HG03520 (cell line): ENCODE measurements at regions not wholly inside any gene's neighbourhood (a gene's known extent, or its start where the extent isn't known, plus 50 kb on each side); places are given as distances from the start of the nearest gene placed in this dataset.

Experiments
- ATAC-seq: cut with Tn5 transposase; IDR thresholded peaks from one replicate; pipeline ENCODE4 v1.9.1; 2021; ENCODE audit warnings: mild to moderate bottlenecking, moderate library complexity; ENCODE audit not compliant: unreplicated experiment

DNA sequence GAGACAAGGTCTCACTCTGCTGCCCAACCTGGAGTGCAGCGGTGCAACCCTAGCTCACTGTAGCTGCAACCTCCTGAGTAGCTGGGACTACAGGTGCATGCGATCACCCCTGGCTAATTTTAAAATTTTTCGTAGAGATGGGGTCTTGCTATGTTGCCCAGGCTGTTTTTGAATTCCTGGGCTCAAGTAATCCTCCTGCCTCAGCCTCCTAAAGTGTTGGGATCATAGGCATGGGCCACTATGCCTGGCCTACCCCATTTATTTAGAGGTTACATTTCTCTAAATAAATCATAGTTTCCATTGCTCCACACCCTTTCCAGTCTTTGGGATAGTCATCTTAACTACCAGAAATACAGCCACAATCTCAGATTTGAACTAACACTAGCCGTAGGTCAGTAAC, 134.7 kb upstream of the CITED2 start:
- ATAC-seq: no peak

DNA sequence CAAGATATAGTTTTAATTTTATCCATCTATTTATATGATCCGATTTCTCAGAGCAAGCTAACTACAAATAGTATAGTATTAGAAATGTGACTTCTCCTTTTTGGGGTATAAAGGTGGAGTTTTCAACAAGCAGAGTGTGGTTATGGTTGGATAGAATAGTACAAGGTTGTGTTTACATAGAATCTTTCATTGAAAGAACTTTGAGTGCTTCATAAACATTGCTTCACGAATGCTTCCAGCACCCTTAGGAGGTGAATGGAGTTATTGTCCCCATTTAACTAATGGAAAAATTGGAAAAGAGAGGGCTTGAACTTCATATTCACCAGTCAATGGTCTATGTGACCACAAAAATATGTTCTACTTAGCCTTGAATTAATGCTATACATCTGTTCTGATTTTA, 134.1 kb upstream of the CITED2 start:
- ATAC-seq: no peak

DNA sequence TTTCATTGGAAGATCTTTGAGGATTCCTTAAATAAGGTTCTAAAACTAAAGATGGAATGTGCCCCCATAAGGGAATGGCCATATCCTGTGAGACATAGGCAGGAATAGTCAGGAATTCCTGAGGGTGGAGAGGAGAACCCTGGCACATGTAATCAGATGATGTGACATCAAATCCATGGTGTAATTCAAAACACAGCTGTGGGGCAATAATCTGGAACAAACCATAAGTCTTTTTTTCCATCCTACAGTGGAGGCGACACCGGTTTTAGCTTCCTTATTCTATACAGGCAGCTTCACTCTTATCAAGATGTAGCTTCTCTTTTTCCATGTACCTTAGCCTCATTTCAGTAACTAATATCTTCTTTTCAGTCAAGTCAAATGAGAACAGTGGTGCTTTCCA, 133.6 kb upstream of the CITED2 start:
- ATAC-seq: no peak

DNA sequence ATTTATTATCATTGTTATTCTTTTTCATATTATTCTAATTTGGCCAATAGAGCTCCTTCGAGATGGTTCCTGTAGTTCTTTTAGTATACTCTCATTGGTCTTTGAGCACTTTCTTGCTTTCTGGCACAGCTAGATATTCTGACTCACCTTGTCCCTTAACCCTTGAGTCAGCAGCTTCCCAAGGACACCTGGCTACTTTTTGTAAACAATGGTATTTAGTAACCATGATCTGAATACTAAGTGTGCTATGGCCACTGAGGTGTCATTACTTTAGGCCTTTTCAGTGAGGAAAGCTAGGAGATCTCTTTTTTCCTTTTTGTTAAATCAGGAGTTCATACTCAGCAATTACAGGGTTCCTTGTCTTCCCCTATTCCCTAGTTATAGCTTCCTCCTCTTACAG, 126.5 kb upstream of the CITED2 start:
- no peak for ATAC-seq

DNA sequence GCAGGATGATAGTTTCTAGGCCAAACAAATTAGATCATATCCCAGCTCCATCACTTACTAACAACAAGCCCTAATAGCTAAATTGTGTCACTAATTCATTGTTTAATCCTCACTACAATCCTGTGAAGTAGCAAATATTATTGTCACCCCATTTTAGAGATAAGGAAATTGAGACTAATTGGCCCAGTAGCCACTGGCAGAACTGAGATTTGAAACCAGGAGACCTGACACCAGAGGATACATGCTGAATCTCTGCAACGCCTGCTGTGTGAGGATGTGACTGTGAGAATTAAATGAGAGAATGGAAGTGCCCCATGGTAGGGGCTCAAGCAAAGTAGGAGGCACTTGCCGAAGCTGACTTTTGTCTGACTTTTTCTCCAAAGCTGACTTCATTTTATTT, 124.3 kb upstream of the CITED2 start:
- ATAC-seq: no peak

DNA sequence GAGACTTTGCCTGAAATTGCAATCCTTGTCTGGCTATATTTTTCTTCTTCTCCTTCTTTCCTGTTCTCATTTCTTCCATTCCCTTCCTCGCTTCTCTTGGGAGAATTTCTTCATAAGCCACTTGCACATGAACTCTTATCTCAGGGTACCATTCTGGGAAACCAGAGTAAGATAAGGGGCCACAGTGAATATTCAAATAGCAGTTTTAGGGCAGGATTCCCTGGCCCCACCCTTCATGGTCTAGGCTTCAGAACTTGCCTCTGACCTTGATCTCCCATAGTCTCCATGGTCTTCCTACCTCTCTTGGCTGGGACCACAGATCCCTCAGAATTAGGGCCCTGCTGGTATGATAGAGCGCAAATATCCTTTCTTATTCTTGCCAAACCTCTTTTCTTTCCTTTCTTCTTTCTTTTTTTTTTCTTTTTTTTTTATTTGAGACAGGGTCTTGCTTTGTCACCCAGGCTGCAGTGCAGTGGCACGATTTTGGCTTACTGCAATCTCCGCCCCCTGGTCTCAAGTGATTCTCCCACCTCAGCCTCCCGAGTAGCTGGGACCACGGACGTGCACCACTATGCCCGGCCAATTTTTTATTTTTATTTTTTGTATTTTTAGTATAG, 123.0 kb upstream of the CITED2 start:
- no peak for ATAC-seq

DNA sequence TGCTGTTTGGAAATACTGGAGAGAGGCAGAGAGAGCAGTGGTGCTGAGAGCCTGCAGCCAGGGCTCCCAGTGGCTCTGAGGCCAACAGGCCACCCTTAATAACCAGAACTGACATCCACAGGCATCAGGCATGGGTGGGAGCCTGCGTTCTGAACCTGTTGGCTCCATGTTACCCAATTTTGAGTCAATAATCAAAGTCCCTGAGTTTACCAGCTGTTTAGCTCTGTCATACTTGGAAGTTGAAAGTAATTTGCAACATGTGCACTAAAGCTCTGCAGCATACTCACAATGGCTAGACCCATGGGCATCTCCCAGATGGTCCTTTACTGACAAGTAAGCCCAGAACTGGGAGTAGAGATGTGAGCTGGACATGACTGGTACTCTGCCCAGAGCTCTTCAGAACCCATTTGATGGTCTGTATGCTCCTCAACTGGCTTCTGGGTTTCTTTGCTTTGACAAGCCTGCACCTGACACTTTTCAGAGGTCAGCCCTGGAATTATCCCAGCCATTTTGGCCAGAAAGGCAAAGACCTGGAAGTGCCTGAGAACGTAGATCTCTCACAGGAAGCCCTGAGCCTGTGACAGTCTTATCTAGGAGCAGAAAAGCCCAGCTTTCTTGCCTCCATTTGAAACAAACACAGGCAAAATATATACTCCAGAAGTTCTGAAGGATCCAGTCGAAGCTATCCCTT, 122.4 kb upstream of the CITED2 start:
- no peak for ATAC-seq

DNA sequence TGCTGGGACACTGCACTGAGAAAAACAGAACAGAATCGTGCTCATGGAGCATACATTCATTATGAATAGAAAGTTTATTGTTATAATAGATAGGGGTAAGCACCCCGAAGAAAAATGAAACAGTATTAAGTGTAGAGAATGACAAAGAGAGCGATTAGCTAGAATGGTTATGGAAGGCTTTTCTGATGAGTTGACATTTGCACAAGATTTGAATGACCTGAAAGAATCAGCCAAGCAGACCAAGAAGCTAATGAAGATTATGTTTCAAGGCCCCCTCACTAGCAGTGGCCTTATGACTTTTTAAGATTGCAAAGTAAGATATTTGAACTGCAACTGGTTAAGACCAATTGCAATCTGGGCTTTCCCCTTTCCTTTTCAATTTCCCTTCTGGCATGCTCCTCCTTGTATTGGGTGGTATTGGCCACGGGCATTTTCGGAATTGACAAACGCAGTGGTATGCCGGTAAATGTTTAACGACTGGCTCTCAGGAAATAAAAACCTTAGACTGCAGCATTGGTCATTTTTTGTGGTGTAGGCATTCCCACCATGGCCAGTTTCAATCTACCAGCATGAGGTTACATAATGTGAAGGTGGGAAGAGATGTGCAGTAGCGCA, 120.0 kb upstream of the CITED2 start:
- no peak for ATAC-seq

DNA sequence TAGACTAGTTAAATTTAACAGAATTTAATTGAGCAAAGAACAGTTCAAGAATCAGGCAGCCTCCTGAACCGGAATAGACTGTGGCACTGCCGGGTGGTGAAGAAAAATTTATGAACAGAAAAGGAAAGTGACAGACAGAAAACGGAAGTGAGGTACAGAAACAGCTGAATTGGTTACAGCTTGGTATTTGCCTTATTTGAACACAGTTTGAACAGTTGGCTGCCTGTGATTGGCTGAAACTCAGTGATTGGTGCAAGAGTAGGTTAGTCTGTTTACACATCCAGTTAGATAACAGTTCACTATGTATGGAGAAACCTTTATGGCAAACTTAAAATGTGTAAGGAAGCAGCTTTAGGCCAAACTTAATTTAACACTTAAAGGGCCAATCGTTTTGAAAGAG, 116.0 kb upstream of the CITED2 start:
- ATAC-seq: no peak

DNA sequence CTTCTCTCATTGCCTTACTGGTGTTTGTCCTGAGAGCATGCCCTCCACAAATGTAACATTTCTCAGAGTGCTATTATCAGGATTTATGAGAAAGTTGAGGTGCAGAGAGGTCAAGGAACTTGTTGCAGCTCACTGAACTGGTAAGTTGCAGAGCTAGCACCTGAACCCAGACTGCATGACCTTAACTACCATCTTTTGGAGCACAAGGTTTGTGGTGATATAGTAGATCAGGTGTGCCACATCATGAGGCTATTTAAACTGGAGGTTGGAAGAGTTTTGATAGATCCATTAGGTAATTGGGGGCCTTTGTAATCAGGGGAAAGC, 112.0 kb upstream of the CITED2 start:
- no peak for ATAC-seq

DNA sequence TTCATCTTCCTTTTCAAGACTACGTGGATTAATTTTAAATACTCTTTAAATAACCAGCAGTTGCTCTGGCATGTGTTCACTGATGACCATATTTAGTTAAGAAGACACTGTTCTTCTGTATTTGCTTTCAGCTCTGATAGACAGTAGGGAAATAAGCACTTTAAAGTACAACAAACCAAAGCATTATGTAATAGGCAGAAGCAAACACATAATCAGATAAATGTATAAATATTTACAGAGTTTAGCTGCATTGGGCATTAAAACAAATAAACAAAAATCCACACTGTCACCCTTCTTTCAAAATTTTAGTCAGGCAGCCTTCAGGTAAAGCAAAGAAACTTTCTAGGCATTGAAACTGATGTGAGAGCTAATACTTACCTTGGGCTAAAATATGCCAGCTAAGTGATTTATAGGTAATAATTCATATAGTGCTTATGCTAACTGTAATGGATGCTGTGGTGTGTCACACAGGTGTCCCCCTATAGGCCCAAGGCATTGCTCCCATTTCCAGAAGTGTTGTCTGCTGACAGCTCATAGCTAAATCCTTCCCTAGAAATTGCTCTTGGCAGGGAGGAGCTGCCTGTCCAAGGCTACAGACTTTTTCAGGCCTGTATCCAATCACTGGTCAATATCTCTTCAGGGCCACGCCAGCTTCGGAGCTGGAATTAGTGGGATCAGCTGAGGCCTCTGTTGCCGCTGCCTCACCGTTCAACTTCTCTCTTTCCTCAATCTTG, 111.5 kb upstream of the CITED2 start:
- ATAC-seq: no peak

DNA sequence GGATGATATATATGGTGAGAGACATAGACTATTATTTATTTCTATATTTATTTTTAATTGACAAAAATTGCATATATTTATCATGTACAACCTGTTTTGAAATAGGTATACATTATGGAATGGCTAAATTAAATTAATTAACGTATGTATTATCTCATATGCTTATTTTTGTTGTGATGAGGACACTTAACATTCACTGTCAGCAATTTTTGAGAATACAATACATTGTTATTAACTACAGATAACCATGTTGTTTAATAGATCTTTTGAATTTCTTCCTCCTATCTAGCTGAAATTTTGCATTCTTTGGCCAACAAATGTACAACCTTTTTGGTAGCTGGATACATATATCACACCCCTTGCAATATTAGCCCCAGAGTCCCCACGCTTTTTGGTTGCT, 110.7 kb upstream of the CITED2 start:
- ATAC-seq: no peak

DNA sequence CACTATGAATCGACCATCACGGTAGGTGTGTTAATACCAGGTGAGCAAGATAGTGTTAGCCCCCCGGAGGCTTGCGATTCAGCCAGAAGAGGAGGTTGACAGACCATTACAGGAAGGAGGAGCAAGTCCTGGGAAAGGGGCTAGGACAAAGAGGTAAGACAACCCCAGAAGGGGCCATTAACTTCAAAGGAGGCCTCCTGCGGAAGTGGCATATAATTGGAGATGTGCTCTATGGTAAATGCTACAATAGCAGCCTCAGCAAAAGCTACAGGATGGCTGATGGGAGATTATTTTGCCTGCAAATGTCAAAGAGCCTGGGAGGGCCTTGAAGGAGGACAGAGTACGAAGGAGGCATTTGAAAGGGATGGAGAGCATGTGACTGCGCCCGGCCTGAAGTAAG, 108.6 kb upstream of the CITED2 start:
- no peak for ATAC-seq

DNA sequence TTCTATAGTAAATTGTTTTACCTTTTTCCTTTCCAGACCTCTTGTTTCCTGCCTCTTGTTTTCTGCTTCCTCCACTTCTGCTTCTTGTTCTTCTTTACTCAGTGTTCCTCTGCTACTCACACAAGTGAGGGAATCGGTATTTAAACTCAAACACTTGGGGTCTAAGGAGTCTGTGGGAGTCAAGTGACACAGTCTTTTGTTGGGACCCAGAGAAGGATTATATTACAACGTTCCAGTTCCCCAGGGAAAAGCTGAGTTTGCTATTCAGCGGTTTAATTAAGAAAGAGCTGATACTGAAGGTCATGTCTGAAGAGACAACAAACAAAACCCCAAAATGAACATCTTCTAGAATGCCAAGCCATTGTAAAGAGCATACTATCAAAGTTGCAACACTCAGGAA, 107.8 kb upstream of the CITED2 start:
- no peak for ATAC-seq

DNA sequence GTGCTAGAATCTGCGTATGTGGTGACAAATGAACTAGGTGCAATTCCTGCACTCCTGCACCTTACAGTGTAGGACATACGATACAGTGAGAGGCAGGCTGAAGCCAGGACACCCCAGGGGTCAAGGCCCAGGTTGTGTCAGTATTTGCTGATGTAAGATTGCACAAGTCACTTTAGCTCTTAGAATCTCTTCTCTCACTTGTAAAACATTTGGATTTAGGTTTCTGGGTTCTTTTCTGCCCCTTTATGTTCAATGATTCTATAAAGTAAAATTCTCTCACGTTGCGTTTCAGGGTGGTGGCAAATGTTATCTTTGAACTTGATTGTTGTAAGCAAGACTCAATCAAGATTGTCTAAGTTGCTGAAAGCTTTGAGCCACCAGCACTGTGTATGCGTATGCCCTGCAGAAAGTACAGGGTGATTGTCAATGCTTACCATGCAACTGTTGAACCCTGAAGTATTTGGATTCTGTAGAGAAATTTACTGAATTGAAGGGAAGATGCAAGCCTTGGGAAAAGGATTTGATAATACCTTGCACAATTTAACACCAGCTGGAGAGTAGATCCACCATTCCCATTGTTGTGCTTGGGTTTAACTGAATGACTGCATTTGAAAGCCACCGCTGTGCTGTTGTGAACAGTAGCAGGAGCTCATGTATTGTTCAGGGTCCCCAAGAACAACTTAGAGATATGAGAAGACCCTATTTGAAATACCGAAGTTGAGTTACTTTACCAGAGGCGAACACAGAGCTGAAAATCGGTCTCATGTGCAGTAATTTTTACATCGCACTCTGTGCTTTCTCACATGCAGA, 106.1 kb upstream of the CITED2 start:
- no peak for ATAC-seq

DNA sequence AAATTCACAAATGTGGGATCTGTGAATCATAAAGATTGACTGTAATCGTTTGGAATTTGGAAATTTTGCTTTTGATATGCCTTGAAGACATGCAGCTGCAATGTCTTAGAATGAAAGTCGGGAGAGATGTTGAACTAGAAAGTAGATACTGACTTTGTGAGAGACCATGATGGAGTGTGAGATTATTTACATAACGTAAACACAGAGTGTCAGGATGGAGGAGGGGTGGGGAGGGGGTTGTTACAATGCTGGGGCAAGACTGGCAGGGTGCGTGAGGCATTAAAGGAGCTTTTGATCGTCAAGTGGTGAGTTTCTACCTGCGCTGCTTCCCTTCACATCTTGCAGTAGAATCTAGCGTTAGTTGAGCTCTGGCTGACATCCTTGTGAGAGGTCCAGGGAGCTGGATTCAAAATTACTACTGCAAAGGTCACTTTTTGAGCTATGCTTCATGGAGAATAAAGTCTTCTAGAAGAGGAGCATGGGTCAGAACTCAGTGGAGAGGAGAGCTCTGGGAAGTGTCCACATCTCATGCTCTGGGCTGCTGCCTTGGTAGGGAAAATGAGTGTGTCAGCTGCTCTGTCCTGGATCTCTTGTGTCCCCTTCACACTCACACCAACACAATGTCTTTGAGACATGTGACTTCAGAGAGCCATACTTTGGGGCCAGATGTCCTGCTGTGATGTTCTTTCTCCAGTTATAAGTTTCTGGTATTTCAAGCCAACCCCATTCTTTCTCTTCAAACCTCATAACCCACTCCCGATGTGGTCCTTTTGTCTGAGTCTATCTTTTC, 105.2 kb upstream of the CITED2 start:
- ATAC-seq: no peak

DNA sequence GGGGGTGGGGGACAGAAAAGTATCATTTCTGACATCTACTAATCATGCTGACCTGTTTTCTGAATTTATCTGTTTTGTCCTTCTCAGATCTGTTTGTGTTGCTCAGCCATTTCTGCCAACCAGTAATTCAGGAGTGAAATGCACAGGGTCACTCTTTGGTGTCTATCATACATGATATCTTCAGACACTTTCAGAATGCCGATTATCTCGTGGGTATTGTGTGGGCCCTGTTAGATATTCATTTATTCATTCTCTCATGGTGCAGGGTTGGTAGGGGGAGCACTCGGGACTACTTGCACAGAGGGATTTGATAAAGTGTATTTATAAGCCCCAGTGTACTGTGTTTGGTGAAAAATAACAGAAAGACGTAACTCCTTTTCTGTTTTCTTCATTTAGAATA, 101.2 kb upstream of the CITED2 start:
- ATAC-seq: no peak

DNA sequence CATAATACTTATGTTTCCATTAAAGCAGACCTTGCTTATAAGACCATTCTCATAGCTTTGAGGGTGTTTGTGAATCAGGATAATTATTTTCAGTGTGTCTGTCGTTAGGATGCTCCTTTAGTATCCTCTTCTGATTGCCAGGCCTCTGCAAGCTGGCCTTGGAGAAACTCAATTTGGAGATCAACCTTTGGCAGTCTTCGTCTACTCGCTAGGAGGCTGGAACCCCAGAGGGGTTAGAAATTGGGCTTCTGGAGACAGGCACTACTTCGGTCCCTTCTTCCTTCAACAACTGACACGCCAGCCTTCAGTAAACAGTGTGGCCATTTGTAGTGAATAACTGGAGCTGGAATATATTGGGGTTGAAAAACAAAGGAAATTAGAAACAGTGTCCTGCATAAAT, 100.8 kb upstream of the CITED2 start:
- ATAC-seq: no peak

DNA sequence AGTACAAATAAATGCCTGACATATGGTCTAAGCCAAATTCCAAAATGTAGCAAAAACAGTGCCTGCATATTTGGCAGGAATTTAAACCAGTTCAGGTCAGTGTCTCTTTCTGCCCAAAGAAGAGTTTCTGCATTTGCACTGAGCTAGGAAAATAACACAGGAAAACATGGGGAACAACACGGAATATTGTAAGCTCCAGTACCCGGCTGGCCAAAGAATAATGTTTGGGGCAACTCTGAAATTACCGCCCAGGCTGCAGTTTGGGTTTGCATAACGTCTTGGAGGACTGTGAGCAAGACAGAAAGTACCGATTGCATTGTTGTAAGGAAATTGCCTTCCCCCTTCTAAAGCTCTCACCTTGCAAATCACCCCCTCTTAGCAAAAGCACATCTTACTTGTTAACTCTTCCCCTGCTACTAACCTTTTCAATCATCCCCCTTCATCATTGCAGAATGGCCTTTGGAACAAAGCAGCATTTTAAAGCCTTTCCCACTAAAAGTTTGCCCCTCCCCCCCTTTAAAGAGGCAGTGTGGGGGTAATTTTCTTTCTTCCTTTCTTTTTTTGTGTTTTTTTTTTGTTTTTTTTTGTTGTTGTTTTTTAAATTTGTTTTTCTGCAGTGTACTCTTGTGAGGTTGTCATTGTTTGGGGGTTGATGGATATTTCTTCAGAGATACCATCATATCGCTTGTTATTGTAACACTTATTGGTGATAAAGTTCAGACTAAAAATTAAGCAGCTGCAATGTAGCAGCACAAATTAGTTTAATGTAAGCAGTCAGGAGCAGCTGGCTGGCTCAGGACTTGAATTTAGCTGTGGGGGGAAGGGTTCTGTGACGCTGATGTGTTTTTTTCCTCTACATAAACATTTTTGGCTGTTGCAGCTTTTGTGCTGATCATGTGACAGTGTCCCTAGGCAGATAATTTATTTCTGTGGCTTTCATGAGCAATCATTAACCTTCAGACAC, 100.0 kb upstream of the CITED2 start:
- peak; percentile 67 for ATAC-seq
